Trophoblast cell (in vitro differentiated cells and primary cell): ENCODE measurements at regions not wholly inside any gene's neighbourhood (a gene's known extent, or its start where the extent isn't known, plus 50 kb on each side); places are given as distances from the start of the nearest gene placed in this dataset.

Experiments used
- DNase-seq, 2 donors: peaks; one replicate each; pipeline ENCODE4 v3.0.0-alpha.2; 2016
- H2AFZ ChIP-seq: 2 replicates; pipeline ENCODE4 v1.6.1; 2013; ENCODE audit warnings: low read length, moderate library complexity, mild to moderate bottlenecking; ENCODE audit not compliant: insufficient read depth, poor library complexity
- H2AK5ac ChIP-seq: 2 replicates; pipeline ENCODE4 v1.6.1; 2013; ENCODE audit warnings: mild to moderate bottlenecking, low read length
- H2BK120ac ChIP-seq: 2 replicates; pipeline ENCODE4 v1.6.1; 2013; ENCODE audit warnings: low read length, mild to moderate bottlenecking, moderate library complexity; ENCODE audit not compliant: insufficient read depth, poor library complexity
- H2BK12ac ChIP-seq: 2 replicates; pipeline ENCODE4 v1.6.1; 2013; ENCODE audit warnings: mild to moderate bottlenecking, low read length, moderate library complexity
- H2BK5ac ChIP-seq: 2 replicates; pipeline ENCODE4 v1.6.1; 2013; ENCODE audit warnings: low read length, low read depth, moderate library complexity, mild to moderate bottlenecking; ENCODE audit not compliant: poor library complexity
- H3K14ac ChIP-seq: 2 replicates; pipeline ENCODE4 v1.6.1; 2013; ENCODE audit warnings: mild to moderate bottlenecking, low read length
- H3K18ac ChIP-seq: 2 replicates; pipeline ENCODE4 v1.6.1; 2013; ENCODE audit warnings: mild to moderate bottlenecking, low read length
- H3K23ac ChIP-seq: 2 replicates; pipeline ENCODE4 v1.6.1; 2013; ENCODE audit warnings: low read length
- H3K27ac ChIP-seq: 2 replicates; pipeline ENCODE4 v1.5.1; 2013; ENCODE audit warnings: low read depth, mild to moderate bottlenecking, inconsistent platforms, low read length, moderate library complexity
- H3K27me3 ChIP-seq: 2 replicates; pipeline ENCODE4 v1.6.1; 2013; ENCODE audit warnings: inconsistent platforms, mild to moderate bottlenecking, low read length, moderate library complexity; ENCODE audit not compliant: insufficient read depth
- H3K36me3 ChIP-seq, 2 experiments: 1 replicate in 1 of 2; 2 replicates in 1 of 2; pipeline ENCODE4 v1.6.1; 2013; ENCODE audit warnings: low read length in 2 of 2, mild to moderate bottlenecking in 2 of 2, moderate library complexity in 1 of 2; ENCODE audit not compliant: insufficient read depth in 2 of 2, control insufficient read depth in 1 of 2
- H3K4ac ChIP-seq: 2 replicates; pipeline ENCODE4 v1.6.1; 2013; ENCODE audit warnings: low read depth, mild to moderate bottlenecking, low read length, moderate library complexity
- H3K4me1 ChIP-seq, 2 experiments: 1 replicate in 1 of 2; 2 replicates in 1 of 2; pipeline ENCODE4 v1.6.1; 2013; ENCODE audit warnings: low read length in 2 of 2, mild to moderate bottlenecking in 2 of 2, moderate library complexity in 1 of 2; ENCODE audit not compliant: insufficient read depth in 2 of 2, control insufficient read depth in 1 of 2
- H3K4me2 ChIP-seq: 2 replicates; pipeline ENCODE4 v1.6.1; 2013; ENCODE audit warnings: inconsistent platforms, mild to moderate bottlenecking, low read length, moderate library complexity
- H3K4me3 ChIP-seq: 2 replicates; pipeline ENCODE4 v1.5.1; 2013; ENCODE audit warnings: mild to moderate bottlenecking, low read depth, low read length, inconsistent platforms
- H3K79me1 ChIP-seq: one replicate; pipeline ENCODE4 v1.6.1; 2013; ENCODE audit warnings: low read length
- H3K79me2 ChIP-seq: 2 replicates; pipeline ENCODE4 v1.6.1; 2013; ENCODE audit warnings: low read length, mild to moderate bottlenecking; ENCODE audit not compliant: control insufficient read depth, insufficient read depth, poor library complexity
- H3K9ac ChIP-seq: 2 replicates; pipeline ENCODE4 v1.6.1; 2013; ENCODE audit warnings: mild to moderate bottlenecking, low read length
- H3K9me3 ChIP-seq: 2 replicates; pipeline ENCODE4 v1.6.1; 2013; ENCODE audit warnings: low read depth, mild to moderate bottlenecking, control low read depth, inconsistent platforms, low read length; ENCODE audit not compliant: insufficient read depth
- H4K12ac ChIP-seq: 2 replicates; pipeline ENCODE4 v1.6.1; 2013; ENCODE audit warnings: low read depth, mild to moderate bottlenecking, low read length, moderate library complexity
- H4K8ac ChIP-seq: 2 replicates; pipeline ENCODE4 v1.6.1; 2013; ENCODE audit warnings: low read depth, mild to moderate bottlenecking, low read length, moderate library complexity
- H4K91ac ChIP-seq: one replicate; pipeline ENCODE4 v1.6.1; 2013; ENCODE audit warnings: low read depth, mild to moderate bottlenecking, low read length, moderate library complexity
- WGBS: extraction: QIAGEN DNeasy Blood & Tissue Kit; methylation state at CpG from one replicate; pipeline ENCODE4 v1.1.7; 2013; ENCODE audit warnings: missing lambda C conversion rate; ENCODE audit not compliant: insufficient read length, insufficient coverage; ENCODE audit errors: extremely low coverage; 5-methylcytosine and 5-hydroxymethylcytosine counted together

- no peak overlapping the region for H3K4ac ChIP-seq
- no peak overlapping the region for H4K8ac ChIP-seq
- no peaks in the 10 kb centered on the region for H3K79me1 ChIP-seq
- no peaks in the 10 kb centered on the region for H3K36me3 ChIP-seq
- no peak overlapping the region for H3K14ac ChIP-seq
- DNase-seq, result no peak
- no peak overlapping the region for H2BK12ac ChIP-seq
- H2AFZ ChIP-seq, result no peak overlapping the region
- no peak overlapping the region for H2AK5ac ChIP-seq
- no peak overlapping the region for H3K9ac ChIP-seq
- H3K27me3 ChIP-seq, result no peaks in the 10 kb centered on the region
- no peaks in the 10 kb centered on the region for H3K4me1 ChIP-seq
- H2BK120ac ChIP-seq, result no peak overlapping the region
- WGBS, result no CpG with 5 or more reads among the region's 4 CpGs
- H2BK5ac ChIP-seq, result no peak overlapping the region
- H3K27ac ChIP-seq, result no peak overlapping the region
- H3K79me2 ChIP-seq, result no peaks in the 10 kb centered on the region
- no peak overlapping the region for H3K4me3 ChIP-seq
- no peak overlapping the region for H3K23ac ChIP-seq
- H4K91ac ChIP-seq, result no peak overlapping the region
- H3K18ac ChIP-seq, result no peak overlapping the region
- H3K9me3 ChIP-seq, result no peaks in the 10 kb centered on the region
- no peak overlapping the region for H4K12ac ChIP-seq
- no peak overlapping the region for H3K4me2 ChIP-seq
Measured at GRCh38 chr5:21143686-21144085, 1155.7 kb upstream of the CDH18 start.

DNA sequence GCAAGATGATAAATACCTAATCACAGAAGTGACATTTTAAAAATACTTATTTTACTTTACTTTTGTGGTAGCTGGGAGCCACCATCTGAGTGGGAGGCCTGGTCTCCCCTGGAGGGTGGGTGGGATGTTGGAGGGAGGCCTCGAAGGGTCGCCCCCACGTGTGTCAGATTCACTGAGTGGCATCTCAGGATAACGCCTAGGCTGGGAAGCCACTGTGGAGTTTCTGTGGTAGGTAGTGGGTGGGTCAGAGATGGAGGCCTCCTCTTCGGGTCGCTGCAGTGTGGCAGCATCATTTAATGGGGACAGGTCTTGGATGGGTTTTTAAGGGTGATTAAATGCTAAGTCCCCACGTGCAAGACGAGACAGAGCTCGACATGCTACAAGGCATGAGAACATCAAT is 1154.8 kb upstream of the CDH18 start:
- H2BK12ac ChIP-seq, result no peak overlapping the region
- no peaks in the 10 kb centered on the region for H3K79me2 ChIP-seq
- no peak overlapping the region for H3K4ac ChIP-seq
- H2AFZ ChIP-seq, result no peak overlapping the region
- no peak overlapping the region for H3K14ac ChIP-seq
- H3K27me3 ChIP-seq, result no peaks in the 10 kb centered on the region
- no peak overlapping the region for H3K18ac ChIP-seq
- H3K4me1 ChIP-seq, result no peaks in the 10 kb centered on the region
- no peak overlapping the region for H2BK120ac ChIP-seq
- no peaks in the 10 kb centered on the region for H3K79me1 ChIP-seq
- H3K4me2 ChIP-seq, result no peak overlapping the region
- H3K9ac ChIP-seq, result no peak overlapping the region
- H3K9me3 ChIP-seq, result no peaks in the 10 kb centered on the region
- no peak for DNase-seq
- WGBS, result no CpG with 5 or more reads among the region's 9 CpGs
- H3K36me3 ChIP-seq, result no peaks in the 10 kb centered on the region
- H4K91ac ChIP-seq, result no peak overlapping the region
- no peak overlapping the region for H3K27ac ChIP-seq
- H2AK5ac ChIP-seq, result no peak overlapping the region
- H4K8ac ChIP-seq, result no peak overlapping the region
- H2BK5ac ChIP-seq, result no peak overlapping the region
- no peak overlapping the region for H3K4me3 ChIP-seq
- no peak overlapping the region for H4K12ac ChIP-seq
- H3K23ac ChIP-seq, result no peak overlapping the region

- Histone ChIP-seq H2AFZ (no peak overlapping the region), H3K79me2 (no peaks in the 10 kb centered on the region), H2BK12ac (no peak overlapping the region), H4K8ac (no peak overlapping the region), H3K79me1 (no peaks in the 10 kb centered on the region), H3K4me2 (no peak overlapping the region), H3K27ac (no peak overlapping the region), H2AK5ac (no peak overlapping the region), H2BK120ac (no peak overlapping the region), H3K9me3 (no peaks in the 10 kb centered on the region), H2BK5ac (no peak overlapping the region), H3K4ac (no peak overlapping the region), H3K23ac (no peak overlapping the region), H3K4me1 (no peaks in the 10 kb centered on the region), H3K18ac (no peak overlapping the region), H4K12ac (no peak overlapping the region), H3K9ac (no peak overlapping the region), H3K27me3 (no peaks in the 10 kb centered on the region), H4K91ac (no peak overlapping the region), H3K4me3 (no peak overlapping the region), H3K36me3 (no peaks in the 10 kb centered on the region), H3K14ac (no peak overlapping the region)
- WGBS, result no CpG with 5 or more reads among the region's 13 CpGs
- no peak for DNase-seq
Measured at GRCh38 chr5:21140987-21141386, 1153.0 kb upstream of the CDH18 start.

- Histone ChIP-seq H3K18ac (no peak overlapping the region), H3K23ac (no peak overlapping the region), H2BK12ac (no peak overlapping the region), H2BK5ac (no peak overlapping the region), H3K4me2 (no peak overlapping the region), H3K4me1 (no peaks in the 10 kb centered on the region), H3K27ac (no peak overlapping the region), H2BK120ac (no peak overlapping the region), H4K12ac (no peak overlapping the region), H3K9me3 (no peaks in the 10 kb centered on the region), H3K9ac (no peak overlapping the region), H2AFZ (no peak overlapping the region), H4K91ac (no peak overlapping the region), H2AK5ac (no peak overlapping the region), H3K4me3 (no peak overlapping the region), H3K4ac (no peak overlapping the region), H4K8ac (no peak overlapping the region), H3K79me1 (no peaks in the 10 kb centered on the region), H3K14ac (no peak overlapping the region), H3K36me3 (no peaks in the 10 kb centered on the region), H3K27me3 (no peaks in the 10 kb centered on the region), H3K79me2 (no peaks in the 10 kb centered on the region)
- peak; percentile 3 to 80 for DNase-seq
Measured at GRCh38 chr5:21126236-21126635, 1138.2 kb upstream of the CDH18 start.
